Neural progenitor cell (in vitro differentiated cells): ENCODE measurements at regions not wholly inside any gene's neighbourhood (a gene's known extent, or its start where the extent isn't known, plus 50 kb on each side); places are given as distances from the start of the nearest gene placed in this dataset.

Source experiments
- DNase-seq: peaks from one replicate; pipeline ENCODE4 v3.0.0-alpha.2; 2016; ENCODE audit warnings: low spot score
- H2AFZ ChIP-seq: fragments of 200-600 bp; sonication (generic); replicated peaks from 2 replicates; pipeline ENCODE4 v1.6.1; 2016; ENCODE audit warnings: antibody characterized with exemption
- H3F3A ChIP-seq: fragments of 200-600 bp; sonication (generic); 2 replicates; pipeline ENCODE4 v1.6.1; 2016; ENCODE audit warnings: antibody characterized with exemption, low read depth
- H3K27ac ChIP-seq: fragments of 200-600 bp; sonication (generic); 2 replicates; pipeline ENCODE4 v1.5.1; 2016; ENCODE audit warnings: mild to moderate bottlenecking
- H3K27me3 ChIP-seq: fragments of 200-600 bp; sonication (generic); 2 replicates; pipeline ENCODE4 v1.6.1; 2016; ENCODE audit warnings: mild to moderate bottlenecking, moderate library complexity
- H3K36me3 ChIP-seq: fragments of 200-600 bp; sonication (generic); 2 replicates; pipeline ENCODE4 v1.5.1; 2016
- H3K4me1 ChIP-seq: fragments of 200-600 bp; sonication (generic); 2 replicates; pipeline ENCODE4 v1.6.1; 2016; ENCODE audit warnings: mixed run types
- H3K4me2 ChIP-seq: fragments of 200-600 bp; sonication (generic); 2 replicates; pipeline ENCODE4 v1.6.1; 2016
- H3K4me3 ChIP-seq: fragments of 200-600 bp; sonication (generic); 2 replicates; pipeline ENCODE4 v1.5.1; 2016
- H3K79me2 ChIP-seq: fragments of 200-600 bp; sonication (generic); 2 replicates; pipeline ENCODE4 v1.6.1; 2016; ENCODE audit warnings: low read depth
- H3K9ac ChIP-seq: fragments of 200-600 bp; sonication (generic); 2 replicates; pipeline ENCODE4 v1.6.1; 2016
- H3K9me3 ChIP-seq: fragments of 200-600 bp; sonication (generic); 2 replicates; pipeline ENCODE4 v1.5.1; 2016; ENCODE audit warnings: low read depth
- H4K20me1 ChIP-seq: fragments of 200-600 bp; sonication (generic); 2 replicates; pipeline ENCODE4 v1.6.1; 2016; ENCODE audit warnings: low read depth
- H3K27ac Mint-ChIP-seq: 3 replicates; pipeline ENCODE4 v1.8.0; 2021; ENCODE audit warnings: mixed read lengths
- H3K27me3 Mint-ChIP-seq: 2 replicates; pipeline ENCODE4 v1.8.0; 2022; ENCODE audit warnings: low read depth, mild to moderate bottlenecking, inconsistent platforms, moderate library complexity, mixed read lengths; ENCODE audit not compliant: insufficient read depth
- H3K36me3 Mint-ChIP-seq: 3 replicates; pipeline ENCODE4 v1.8.0; 2021; ENCODE audit warnings: mixed read lengths
- H3K4me1 Mint-ChIP-seq: 3 replicates; pipeline ENCODE4 v1.8.0; 2021; ENCODE audit warnings: mixed read lengths
- H3K4me3 Mint-ChIP-seq: 3 replicates; pipeline ENCODE4 v1.8.0; 2021; ENCODE audit warnings: mild to moderate bottlenecking, moderate library complexity, mixed read lengths
- H3K9me3 Mint-ChIP-seq: 3 replicates; pipeline ENCODE4 v1.8.0; 2020; ENCODE audit warnings: mixed read lengths
- EZH2 ChIP-seq: fragments of 200-600 bp; sonication (generic); IDR thresholded peaks from 2 replicates; pipeline ENCODE4 v1.6.1; 2017; ENCODE audit warnings: antibody characterized with exemption, mild to moderate bottlenecking, moderate library complexity
- EZH2phosphoT487 ChIP-seq: fragments of 200-600 bp; sonication (generic); IDR thresholded peaks from 2 replicates; pipeline ENCODE4 v1.6.1; 2017; ENCODE audit warnings: antibody characterized with exemption
- TF ChIP-seq, protein P1 (sequence below): fragments of 200-600 bp; sonication (generic); IDR thresholded peaks from 2 replicates; pipeline ENCODE4 v1.5.1; 2017; ENCODE audit warnings: antibody characterized with exemption, mild to moderate bottlenecking

DNA sequence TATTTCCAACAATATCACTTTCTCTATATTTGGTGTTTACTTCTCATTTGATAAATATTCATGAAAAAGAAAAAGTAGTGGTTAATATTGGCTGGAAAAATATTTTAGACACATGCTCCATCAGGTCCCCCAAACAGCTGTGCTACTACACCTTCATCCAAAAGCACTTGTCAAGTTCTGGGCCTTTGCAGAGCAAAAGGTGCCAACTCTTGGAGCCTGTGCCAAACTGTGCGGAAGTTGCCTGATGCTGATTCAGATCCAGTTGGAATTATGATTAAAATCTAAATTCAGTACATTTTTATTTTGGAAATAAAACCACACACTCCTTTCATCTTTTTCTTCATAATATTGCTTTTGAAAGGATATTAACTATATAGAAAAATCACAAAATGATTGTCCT is 1497.4 kb upstream of the CADM2 start:
- Mint-ChIP-seq H3K4me3 (no peak overlapping the region), H3K4me1 (peaks cover 7% of the 10 kb centered on the region)
- H3K79me2 ChIP-seq: no peaks in the 10 kb centered on the region

DNA sequence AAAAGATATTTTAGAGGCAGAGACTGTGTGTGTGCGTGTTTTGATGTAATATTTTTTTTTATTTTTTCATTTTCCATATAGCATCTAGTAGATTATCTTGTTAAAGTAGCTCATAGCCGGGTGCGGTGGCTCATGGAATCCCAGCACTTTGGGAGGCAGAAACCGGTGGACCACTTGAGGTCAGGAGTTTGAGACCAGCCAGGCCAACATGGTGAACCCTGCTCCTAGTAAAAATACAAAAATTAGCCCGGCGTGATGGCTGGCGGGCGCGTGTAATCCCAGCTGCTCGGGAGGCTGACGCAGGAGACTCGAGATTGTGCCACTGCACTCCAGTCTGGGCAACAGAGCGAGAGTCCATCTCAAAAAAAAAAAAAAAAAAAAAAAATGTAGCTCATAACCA is 1481.2 kb upstream of the CADM2 start:
- H3K9me3 ChIP-seq: no peaks in the 10 kb centered on the region
- H3K27ac Mint-ChIP-seq: no peak overlapping the region

More for the DNA sequence above, 1497.4 kb upstream of the CADM2 start:
- Mint-ChIP-seq H3K9me3 (no peaks in the 10 kb centered on the region), H3K27ac (no peak overlapping the region), H3K36me3 (no peaks in the 10 kb centered on the region), H3K27me3 (no peaks in the 10 kb centered on the region)
- no peaks in the 10 kb centered on the region for H3K9me3 ChIP-seq
- no peak overlapping the region for H3K9ac ChIP-seq
- H3K36me3 ChIP-seq: no peaks in the 10 kb centered on the region
- H3K4me3 ChIP-seq: no peak overlapping the region
- no peak for DNase-seq
- no peak overlapping the region for H2AFZ ChIP-seq
- H3K4me2 ChIP-seq: no peak overlapping the region
- H3K27me3 ChIP-seq: no peaks in the 10 kb centered on the region
- no peaks in the 10 kb centered on the region for H4K20me1 ChIP-seq
- no peaks in the 10 kb centered on the region for H3F3A ChIP-seq
- H3K27ac ChIP-seq: no peak overlapping the region
- no peak for TF ChIP-seq EZH2
- no peak for TF ChIP-seq EZH2phosphoT487
- TF ChIP-seq, protein P1, sequence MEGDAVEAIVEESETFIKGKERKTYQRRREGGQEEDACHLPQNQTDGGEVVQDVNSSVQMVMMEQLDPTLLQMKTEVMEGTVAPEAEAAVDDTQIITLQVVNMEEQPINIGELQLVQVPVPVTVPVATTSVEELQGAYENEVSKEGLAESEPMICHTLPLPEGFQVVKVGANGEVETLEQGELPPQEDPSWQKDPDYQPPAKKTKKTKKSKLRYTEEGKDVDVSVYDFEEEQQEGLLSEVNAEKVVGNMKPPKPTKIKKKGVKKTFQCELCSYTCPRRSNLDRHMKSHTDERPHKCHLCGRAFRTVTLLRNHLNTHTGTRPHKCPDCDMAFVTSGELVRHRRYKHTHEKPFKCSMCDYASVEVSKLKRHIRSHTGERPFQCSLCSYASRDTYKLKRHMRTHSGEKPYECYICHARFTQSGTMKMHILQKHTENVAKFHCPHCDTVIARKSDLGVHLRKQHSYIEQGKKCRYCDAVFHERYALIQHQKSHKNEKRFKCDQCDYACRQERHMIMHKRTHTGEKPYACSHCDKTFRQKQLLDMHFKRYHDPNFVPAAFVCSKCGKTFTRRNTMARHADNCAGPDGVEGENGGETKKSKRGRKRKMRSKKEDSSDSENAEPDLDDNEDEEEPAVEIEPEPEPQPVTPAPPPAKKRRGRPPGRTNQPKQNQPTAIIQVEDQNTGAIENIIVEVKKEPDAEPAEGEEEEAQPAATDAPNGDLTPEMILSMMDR: no peak
- H3K4me1 ChIP-seq: no peaks in the 10 kb centered on the region

DNA sequence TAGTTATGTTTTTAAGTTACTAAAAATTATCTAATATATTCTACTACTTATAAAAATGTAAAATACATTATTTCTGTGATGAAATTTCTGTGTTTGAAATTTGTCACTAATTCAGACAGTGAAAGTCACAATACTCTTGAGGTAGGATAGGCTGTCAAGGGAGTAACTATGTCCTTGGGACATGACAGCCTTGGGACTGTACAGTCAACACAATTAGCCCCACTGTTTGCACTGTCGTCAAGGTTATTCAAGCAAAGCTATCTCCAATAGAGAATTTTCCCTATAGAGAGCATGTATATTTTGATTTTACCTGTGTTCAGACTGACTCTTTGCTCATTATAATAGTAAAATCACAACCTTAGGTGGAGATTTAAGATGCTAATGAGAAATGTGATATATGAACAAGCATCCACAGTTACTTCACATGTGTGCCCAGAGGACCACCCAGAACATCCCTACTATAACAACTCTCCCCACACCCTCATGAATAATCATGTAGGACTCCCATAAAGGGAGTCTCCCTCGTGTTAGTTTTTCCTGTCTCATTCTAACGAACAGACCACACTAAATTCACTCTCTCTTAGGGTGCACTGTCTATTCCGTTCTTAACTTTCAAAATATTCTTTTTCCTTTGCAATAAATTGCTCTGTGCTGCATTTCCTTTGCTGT is 1476.3 kb upstream of the CADM2 start:
- no peak for TF ChIP-seq EZH2phosphoT487
- DNase-seq: no peak
- Mint-ChIP-seq H3K36me3 (no peaks in the 10 kb centered on the region), H3K9me3 (no peaks in the 10 kb centered on the region), H3K4me1 (no peaks in the 10 kb centered on the region), H3K27me3 (no peaks in the 10 kb centered on the region), H3K4me3 (no peak overlapping the region), H3K27ac (no peak overlapping the region)
- Histone ChIP-seq H3K9ac (no peak overlapping the region), H3K4me2 (no peak overlapping the region), H3K4me3 (no peak overlapping the region), H3K4me1 (no peaks in the 10 kb centered on the region), H3K27me3 (no peaks in the 10 kb centered on the region), H2AFZ (no peak overlapping the region), H3K9me3 (no peaks in the 10 kb centered on the region), H3K36me3 (no peaks in the 10 kb centered on the region), H3K27ac (no peak overlapping the region), H3K79me2 (no peaks in the 10 kb centered on the region), H3F3A (no peaks in the 10 kb centered on the region), H4K20me1 (no peaks in the 10 kb centered on the region)

More for the DNA sequence above, 1481.2 kb upstream of the CADM2 start:
- Histone ChIP-seq H3K36me3 (no peaks in the 10 kb centered on the region), H3K4me1 (no peaks in the 10 kb centered on the region), H3K4me3 (no peak overlapping the region), H4K20me1 (no peaks in the 10 kb centered on the region), H3K9ac (no peak overlapping the region), H3K27ac (no peak overlapping the region), H3K79me2 (no peaks in the 10 kb centered on the region), H3K27me3 (no peaks in the 10 kb centered on the region), H3F3A (no peaks in the 10 kb centered on the region), H3K4me2 (no peak overlapping the region), H2AFZ (no peak overlapping the region)
- Mint-ChIP-seq H3K4me3 (no peak overlapping the region), H3K36me3 (no peaks in the 10 kb centered on the region), H3K9me3 (peaks cover 2% of the 10 kb centered on the region), H3K27me3 (peaks cover 2% of the 10 kb centered on the region), H3K4me1 (no peaks in the 10 kb centered on the region)
- TF ChIP-seq, protein P1: no peak
- TF ChIP-seq EZH2phosphoT487: no peak
- no peak for TF ChIP-seq EZH2
- DNase-seq: no peak

DNA sequence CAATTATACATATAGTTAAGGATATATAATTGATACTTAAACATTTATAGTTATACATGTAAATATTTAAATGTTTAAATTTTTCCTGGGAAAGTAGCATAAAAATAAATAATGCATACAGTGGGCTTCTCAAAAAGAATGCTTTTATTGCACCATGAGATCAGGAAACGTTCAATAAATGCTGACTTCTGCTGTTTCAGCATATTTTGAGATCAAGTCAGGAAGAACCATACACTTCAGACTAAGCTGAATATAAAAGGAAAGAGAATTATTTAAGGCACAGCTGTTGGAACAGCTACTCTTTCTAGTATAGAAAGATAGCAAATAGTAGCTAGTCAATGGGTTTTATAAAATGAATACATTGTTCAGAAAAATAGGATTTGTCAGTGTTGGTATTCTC is 1462.3 kb upstream of the CADM2 start:
- no peaks in the 10 kb centered on the region for H4K20me1 ChIP-seq
- H3K9me3 Mint-ChIP-seq: no peaks in the 10 kb centered on the region
- H3K79me2 ChIP-seq: no peaks in the 10 kb centered on the region
- H3K36me3 ChIP-seq: no peaks in the 10 kb centered on the region
- TF ChIP-seq EZH2 (no peak), EZH2phosphoT487 (no peak)
- TF ChIP-seq, protein P1: no peak
- no peak overlapping the region for H3K27ac Mint-ChIP-seq
- H3K27me3 Mint-ChIP-seq: no peaks in the 10 kb centered on the region
- H3K9ac ChIP-seq: no peak overlapping the region
- no peak overlapping the region for H3K4me3 ChIP-seq
- no peak overlapping the region for H3K4me3 Mint-ChIP-seq
- no peak overlapping the region for H3K27ac ChIP-seq
- H3K4me1 ChIP-seq: no peaks in the 10 kb centered on the region
- no peaks in the 10 kb centered on the region for H3K9me3 ChIP-seq
- no peak overlapping the region for H3K4me2 ChIP-seq
- H3K36me3 Mint-ChIP-seq: no peaks in the 10 kb centered on the region
- no peak for DNase-seq
- H3K27me3 ChIP-seq: no peaks in the 10 kb centered on the region
- H3K4me1 Mint-ChIP-seq: no peaks in the 10 kb centered on the region
- no peaks in the 10 kb centered on the region for H3F3A ChIP-seq
- H2AFZ ChIP-seq: no peak overlapping the region
